ENCODE measurements at regions not wholly inside any gene's neighbourhood (a gene's known extent, or its start where the extent isn't known, plus 50 kb on each side); places are given as distances from the start of the nearest gene placed in this dataset.

GRCh38 chr2:219707496-219708285 is 80.3 kb downstream of the SLC4A3 start:
- Histone ChIP-seq H3K4me1 (ENCODE audit: insufficient read depth, low read length, poor library complexity, severe bottlenecking) (no peaks in the 10 kb centered on the region), H3K36me3 (ENCODE audit: insufficient read depth, low read length) (no peaks in the 10 kb centered on the region), H3K9ac (ENCODE audit: low read depth, low read length, poor library complexity, severe bottlenecking) (no peak overlapping the region), H3K27me3 (ENCODE audit: insufficient read depth, low read length, poor library complexity, severe bottlenecking) (no peaks in the 10 kb centered on the region), H3K4me3 (ENCODE audit: low read length, poor library complexity, severe bottlenecking) (no peak overlapping the region), H3K9me2 (replicated peaks; ENCODE audit: low read depth, low read length) (no peaks in the 10 kb centered on the region; the same call in 1 of the 2 replicates), H3K4me2 (ENCODE audit: low read depth, low read length, poor library complexity, severe bottlenecking) (no peak overlapping the region), H3K79me2 (ENCODE audit: insufficient read depth, low read length) (no peaks in the 10 kb centered on the region), H3K9me3 (ENCODE audit: insufficient read depth, low read depth, low read length) (no peaks in the 10 kb centered on the region), H4K20me1 (ENCODE audit: insufficient read depth, low read length, poor library complexity, severe bottlenecking) (no peaks in the 10 kb centered on the region), H2AFZ (ENCODE audit: low read length) (no peak overlapping the region), H3F3A (ENCODE audit: low read depth) (no peaks in the 10 kb centered on the region)
- no peak for TF ChIP-seq EZH2phosphoT487 (IDR thresholded peaks at IDR 0.05; ENCODE audit: borderline replicate concordance)
- TF ChIP-seq, protein P1, sequence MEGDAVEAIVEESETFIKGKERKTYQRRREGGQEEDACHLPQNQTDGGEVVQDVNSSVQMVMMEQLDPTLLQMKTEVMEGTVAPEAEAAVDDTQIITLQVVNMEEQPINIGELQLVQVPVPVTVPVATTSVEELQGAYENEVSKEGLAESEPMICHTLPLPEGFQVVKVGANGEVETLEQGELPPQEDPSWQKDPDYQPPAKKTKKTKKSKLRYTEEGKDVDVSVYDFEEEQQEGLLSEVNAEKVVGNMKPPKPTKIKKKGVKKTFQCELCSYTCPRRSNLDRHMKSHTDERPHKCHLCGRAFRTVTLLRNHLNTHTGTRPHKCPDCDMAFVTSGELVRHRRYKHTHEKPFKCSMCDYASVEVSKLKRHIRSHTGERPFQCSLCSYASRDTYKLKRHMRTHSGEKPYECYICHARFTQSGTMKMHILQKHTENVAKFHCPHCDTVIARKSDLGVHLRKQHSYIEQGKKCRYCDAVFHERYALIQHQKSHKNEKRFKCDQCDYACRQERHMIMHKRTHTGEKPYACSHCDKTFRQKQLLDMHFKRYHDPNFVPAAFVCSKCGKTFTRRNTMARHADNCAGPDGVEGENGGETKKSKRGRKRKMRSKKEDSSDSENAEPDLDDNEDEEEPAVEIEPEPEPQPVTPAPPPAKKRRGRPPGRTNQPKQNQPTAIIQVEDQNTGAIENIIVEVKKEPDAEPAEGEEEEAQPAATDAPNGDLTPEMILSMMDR (conservative IDR thresholded peaks at IDR 0.05; ENCODE audit: low read length): no peak

- no peaks in the 10 kb centered on the region for H3K79me2 ChIP-seq (ENCODE audit: insufficient read depth, low read length)
Measured at GRCh38 chr2:219709331-219709761, 81.9 kb downstream of the SLC4A3 start.

DNA sequence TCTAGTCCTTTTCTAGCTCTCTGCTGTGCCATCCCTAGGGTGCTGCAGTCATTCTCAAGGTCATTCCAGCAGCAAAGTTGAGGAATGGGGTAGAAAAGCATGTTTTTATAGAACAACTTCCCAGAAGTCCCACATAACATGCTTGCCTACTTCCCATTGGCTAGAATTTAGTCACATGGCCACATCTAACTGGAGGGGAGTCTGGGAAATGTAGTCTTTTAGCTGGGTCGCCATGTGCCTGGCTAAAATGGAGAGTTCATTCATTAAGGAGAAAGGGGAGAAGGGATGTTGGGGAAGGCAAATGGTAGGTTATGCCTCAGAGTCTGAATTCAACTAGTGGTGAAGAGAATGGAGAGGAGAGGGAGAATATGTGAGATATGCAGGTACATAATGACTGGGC is 85.7 kb downstream of the SLC4A3 start:
- no peaks in the 10 kb centered on the region for H3K9me3 ChIP-seq (ENCODE audit: insufficient read depth, low read depth, low read length)
- H4K20me1 ChIP-seq (ENCODE audit: insufficient read depth, low read length, poor library complexity, severe bottlenecking): no peaks in the 10 kb centered on the region
- no peak overlapping the region for H3K4me2 ChIP-seq (ENCODE audit: low read depth, low read length, poor library complexity, severe bottlenecking)
- H3K27me3 ChIP-seq (ENCODE audit: insufficient read depth, low read length, poor library complexity, severe bottlenecking): no peaks in the 10 kb centered on the region
- no peak overlapping the region for H3K4me3 ChIP-seq (ENCODE audit: low read length, poor library complexity, severe bottlenecking)
- H2AFZ ChIP-seq (ENCODE audit: low read length): no peak overlapping the region
- no peaks in the 10 kb centered on the region for H3K4me1 ChIP-seq (ENCODE audit: insufficient read depth, low read length, poor library complexity, severe bottlenecking)
- no peaks in the 10 kb centered on the region for H3F3A ChIP-seq (ENCODE audit: low read depth)
- H3K79me2 ChIP-seq (ENCODE audit: insufficient read depth, low read length): no peaks in the 10 kb centered on the region
- no peak overlapping the region for H3K9ac ChIP-seq (ENCODE audit: low read depth, low read length, poor library complexity, severe bottlenecking)
- no peaks in the 10 kb centered on the region; the same call in 1 of the 2 replicates for H3K9me2 ChIP-seq (replicated peaks; ENCODE audit: low read depth, low read length)
- TF ChIP-seq, protein P1 (conservative IDR thresholded peaks at IDR 0.05; ENCODE audit: low read length): no peak
- no peak for TF ChIP-seq EZH2phosphoT487 (IDR thresholded peaks at IDR 0.05; ENCODE audit: borderline replicate concordance)
- no peaks in the 10 kb centered on the region for H3K36me3 ChIP-seq (ENCODE audit: insufficient read depth, low read length)

More at GRCh38 chr2:219709331-219709761, 81.9 kb downstream of the SLC4A3 start:
- no peak for TF ChIP-seq EZH2phosphoT487 (IDR thresholded peaks at IDR 0.05; ENCODE audit: borderline replicate concordance)
- TF ChIP-seq, protein P1 (conservative IDR thresholded peaks at IDR 0.05; ENCODE audit: low read length): no peak
- no peaks in the 10 kb centered on the region for H3F3A ChIP-seq (ENCODE audit: low read depth)
- H3K9ac ChIP-seq (ENCODE audit: low read depth, low read length, poor library complexity, severe bottlenecking): no peak overlapping the region
- H3K27me3 ChIP-seq (ENCODE audit: insufficient read depth, low read length, poor library complexity, severe bottlenecking): no peaks in the 10 kb centered on the region
- H3K9me3 ChIP-seq (ENCODE audit: insufficient read depth, low read depth, low read length): no peaks in the 10 kb centered on the region
- H3K9me2 ChIP-seq (replicated peaks; ENCODE audit: low read depth, low read length): no peaks in the 10 kb centered on the region; the same call in 1 of the 2 replicates
- no peaks in the 10 kb centered on the region for H3K4me1 ChIP-seq (ENCODE audit: insufficient read depth, low read length, poor library complexity, severe bottlenecking)
- H3K4me3 ChIP-seq (ENCODE audit: low read length, poor library complexity, severe bottlenecking): no peak overlapping the region
- no peak overlapping the region for H2AFZ ChIP-seq (ENCODE audit: low read length)
- no peaks in the 10 kb centered on the region for H3K36me3 ChIP-seq (ENCODE audit: insufficient read depth, low read length)
- no peak overlapping the region for H3K4me2 ChIP-seq (ENCODE audit: low read depth, low read length, poor library complexity, severe bottlenecking)
- H4K20me1 ChIP-seq (ENCODE audit: insufficient read depth, low read length, poor library complexity, severe bottlenecking): no peaks in the 10 kb centered on the region

All from Loucy (cell line).